ENCODE measurements at regions not wholly inside any gene's neighbourhood (a gene's known extent, or its start where the extent isn't known, plus 50 kb on each side); places are given as distances from the start of the nearest gene placed in this dataset.

DNA sequence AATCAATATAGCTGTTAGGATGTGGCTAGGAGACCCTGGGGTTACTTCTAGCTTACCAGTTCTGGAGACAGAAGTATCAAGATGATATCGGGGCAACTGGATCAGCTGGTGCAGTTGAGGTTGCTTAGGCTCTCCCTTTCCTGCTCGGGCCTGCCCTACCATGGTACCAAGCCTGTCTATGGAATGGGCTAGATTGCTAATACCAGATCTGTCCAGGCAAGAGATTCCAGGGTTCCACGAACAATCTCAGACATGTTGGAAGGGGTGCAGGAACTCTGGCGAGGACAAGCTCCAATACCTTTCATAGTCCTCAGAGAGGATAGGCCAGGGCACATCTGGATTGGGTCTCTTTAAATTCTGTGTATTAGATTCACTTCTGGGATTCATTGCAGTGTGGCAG, 53.8 kb downstream of the ADM start:
- no peak for DNase-seq
- in situ Hi-C loops (cut with HindIII; ENCODE audit: low pct_ligation_motif_present, low pct_unique_long_range_greater_than_20kb, low sequenced_read_pairs), result no loop called here

DNA sequence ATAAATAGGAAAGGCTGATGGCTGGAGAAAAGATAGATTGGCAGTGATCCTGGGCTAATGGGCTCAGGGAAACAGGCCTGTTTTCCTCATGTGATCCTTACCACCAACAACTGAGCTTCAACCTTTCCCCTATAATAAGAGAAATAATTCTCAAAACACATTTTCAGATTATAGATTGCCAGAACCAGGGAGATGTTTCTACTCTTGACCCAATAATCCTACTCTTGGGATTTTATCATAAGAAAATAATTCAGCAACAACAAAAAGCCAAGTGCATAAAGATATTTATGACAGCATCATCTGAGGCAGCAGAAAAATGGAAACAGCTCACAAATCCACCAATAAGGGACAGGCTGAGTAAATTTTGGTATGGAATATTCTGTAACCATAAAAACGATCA, 54.3 kb downstream of the ADM start:
- in situ Hi-C loops (cut with HindIII; ENCODE audit: low pct_ligation_motif_present, low pct_unique_long_range_greater_than_20kb, low sequenced_read_pairs), result no loop called here
- no peak for DNase-seq

DNA sequence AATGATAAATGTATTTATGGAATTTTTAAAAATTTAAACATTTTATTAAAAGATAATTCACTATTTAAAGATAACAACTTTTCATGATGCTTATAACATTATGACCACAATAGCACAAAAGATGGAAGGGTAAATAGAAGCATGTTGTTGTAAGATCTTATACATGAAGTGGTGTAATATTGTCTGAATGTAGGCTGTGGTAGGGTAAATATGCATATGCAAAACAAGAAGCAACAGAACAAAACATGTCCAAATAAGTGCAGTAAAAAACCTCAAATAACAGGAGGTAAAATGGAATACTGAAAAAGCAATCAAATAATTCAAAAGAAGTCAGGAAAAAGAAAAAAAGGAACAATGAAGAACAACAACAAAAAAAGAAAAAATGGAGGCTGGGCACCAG, 56.0 kb downstream of the ADM start:
- in situ Hi-C loops (cut with HindIII; ENCODE audit: low pct_ligation_motif_present, low pct_unique_long_range_greater_than_20kb, low sequenced_read_pairs), result no loop called here
- no peak for DNase-seq

DNA sequence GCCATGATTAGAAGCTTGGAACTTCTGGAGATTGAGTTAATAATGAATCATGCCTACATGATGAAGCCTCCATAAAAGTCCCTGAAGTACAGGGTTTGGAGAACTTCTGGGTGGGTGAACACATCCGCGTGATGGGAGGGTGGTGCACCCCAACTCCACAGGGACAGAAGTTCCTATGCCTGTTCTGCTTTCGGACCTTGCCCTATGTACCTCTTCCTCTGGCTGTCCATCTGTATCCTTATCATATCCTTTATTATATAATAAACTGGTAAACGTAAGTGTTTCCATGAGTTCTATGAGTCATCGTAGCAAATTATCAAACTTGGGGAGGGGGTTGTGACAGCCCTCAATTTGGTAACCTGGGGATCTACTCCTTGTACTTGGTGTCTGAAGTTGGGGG, 60.2 kb downstream of the ADM start:
- in situ Hi-C loops (cut with HindIII; ENCODE audit: low pct_ligation_motif_present, low pct_unique_long_range_greater_than_20kb, low sequenced_read_pairs), result no loop called here

DNA sequence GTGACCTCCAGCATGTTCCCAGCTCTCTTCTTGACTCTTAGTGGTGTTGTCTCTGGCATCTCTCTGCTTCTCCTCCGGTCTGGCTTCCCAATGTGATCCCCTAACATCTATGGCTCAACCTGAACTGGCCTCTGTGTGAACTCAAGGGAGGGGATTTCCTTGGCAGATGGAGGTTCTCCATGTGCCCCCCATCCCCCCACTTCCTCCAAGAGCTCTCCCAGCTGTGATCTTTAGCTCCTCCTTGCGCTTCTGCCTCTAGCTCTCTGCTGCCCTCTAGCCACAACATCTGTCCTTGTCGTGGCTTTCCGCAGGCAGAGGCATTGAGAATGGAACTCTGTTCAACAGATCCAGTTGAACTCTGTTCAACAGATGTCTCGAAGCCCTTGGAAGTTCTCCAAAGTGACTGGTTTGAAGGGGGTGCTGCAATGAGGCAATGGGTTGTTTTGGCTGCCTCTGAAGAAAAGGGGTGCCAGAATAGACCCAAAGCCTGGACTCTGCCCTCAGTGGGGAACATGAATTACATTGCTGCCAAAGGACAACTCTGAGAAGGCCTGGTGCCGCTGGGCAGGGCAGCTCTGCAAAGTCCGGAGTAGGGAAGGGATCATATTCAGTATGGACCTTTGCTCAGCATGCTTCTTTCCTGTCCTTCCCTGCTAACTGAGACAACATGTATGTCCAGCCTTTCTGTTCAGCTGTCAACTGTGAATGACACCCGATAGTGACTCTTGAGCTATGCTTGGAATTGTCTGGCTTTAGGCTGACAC, 61.9 kb downstream of the ADM start:
- DNase-seq, result peak; percentile 74
- in situ Hi-C loops (cut with HindIII; ENCODE audit: low pct_ligation_motif_present, low pct_unique_long_range_greater_than_20kb, low sequenced_read_pairs), result no loop called here

More for the DNA sequence above, 60.2 kb downstream of the ADM start:
- DNase-seq, result no peak

DNA sequence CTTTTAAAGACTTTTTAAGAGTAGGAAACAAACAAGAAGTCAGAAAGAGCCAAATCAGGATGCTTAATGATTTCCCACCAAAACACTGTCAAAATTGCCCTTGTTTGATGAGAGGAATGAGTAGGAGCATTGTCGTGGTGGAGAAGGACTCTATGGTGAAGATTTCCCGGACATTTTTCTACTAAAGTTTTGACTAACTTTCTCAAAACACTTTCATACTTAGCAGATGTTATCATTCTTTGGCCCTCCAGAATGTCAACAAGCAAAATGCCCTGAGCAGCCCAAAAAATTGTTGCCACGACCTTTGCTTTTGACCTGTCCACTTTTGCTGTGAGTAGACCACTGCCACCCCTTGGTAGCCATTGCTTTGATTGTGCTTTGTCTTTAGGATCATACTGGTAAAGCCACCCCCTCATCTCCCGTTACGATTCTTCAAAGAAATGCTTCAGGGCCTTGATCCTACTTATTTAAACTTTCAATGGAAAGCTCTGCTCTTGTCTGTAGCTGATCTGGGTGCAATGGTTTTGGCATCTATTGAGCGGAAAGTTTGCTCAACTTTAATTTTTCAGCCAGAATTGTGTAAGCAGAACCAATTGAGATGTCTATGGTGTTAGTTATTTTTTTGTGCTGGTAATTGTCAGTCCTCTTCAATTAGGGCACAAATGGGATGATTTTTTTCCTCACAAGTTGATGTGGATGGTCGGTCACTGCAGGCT, 67.2 kb downstream of the ADM start:
- no peak for DNase-seq
- in situ Hi-C loops (cut with HindIII; ENCODE audit: low pct_ligation_motif_present, low pct_unique_long_range_greater_than_20kb, low sequenced_read_pairs), result no loop called here

DNA sequence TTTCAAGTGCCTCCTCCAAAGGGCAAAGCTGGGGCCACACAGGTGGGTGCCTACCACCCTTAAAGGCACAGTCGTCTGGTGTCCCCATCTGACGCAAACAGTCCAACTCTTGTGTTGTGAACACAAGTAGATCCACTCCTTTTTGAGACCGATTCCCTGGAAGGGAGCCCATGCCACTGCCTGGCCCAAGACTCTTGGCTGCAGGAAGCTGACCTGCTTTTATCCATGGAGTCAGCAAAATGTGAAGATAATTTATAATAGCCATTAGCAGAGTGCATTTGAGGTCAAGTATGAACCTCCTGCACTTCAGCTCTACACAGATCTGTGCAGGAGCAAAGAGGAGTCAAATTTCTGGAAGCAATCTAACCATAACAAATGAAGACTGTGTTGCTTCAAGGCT, 68.5 kb downstream of the ADM start:
- no peak for DNase-seq
- in situ Hi-C loops (cut with HindIII; ENCODE audit: low pct_ligation_motif_present, low pct_unique_long_range_greater_than_20kb, low sequenced_read_pairs), result no loop called here

DNA sequence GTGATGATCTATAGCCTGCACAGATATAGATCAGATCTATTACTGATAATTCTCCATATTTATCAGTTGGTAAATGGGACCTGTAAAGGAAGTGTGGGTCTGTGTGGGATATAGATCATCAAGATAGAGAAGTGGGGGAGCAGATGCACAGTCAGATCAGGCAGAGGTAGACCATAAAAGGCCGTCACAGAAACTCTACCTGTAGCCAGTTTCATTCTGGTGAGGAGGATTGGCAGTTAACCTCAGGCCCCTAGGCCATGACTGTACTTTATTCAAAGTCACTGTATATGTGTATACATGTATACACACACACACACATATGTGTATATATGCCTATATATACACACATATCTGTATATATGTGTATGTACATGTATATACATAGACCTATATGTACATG, 69.1 kb downstream of the ADM start:
- in situ Hi-C loops (cut with HindIII; ENCODE audit: low pct_ligation_motif_present, low pct_unique_long_range_greater_than_20kb, low sequenced_read_pairs), result no loop called here
- no peak for DNase-seq

DNA sequence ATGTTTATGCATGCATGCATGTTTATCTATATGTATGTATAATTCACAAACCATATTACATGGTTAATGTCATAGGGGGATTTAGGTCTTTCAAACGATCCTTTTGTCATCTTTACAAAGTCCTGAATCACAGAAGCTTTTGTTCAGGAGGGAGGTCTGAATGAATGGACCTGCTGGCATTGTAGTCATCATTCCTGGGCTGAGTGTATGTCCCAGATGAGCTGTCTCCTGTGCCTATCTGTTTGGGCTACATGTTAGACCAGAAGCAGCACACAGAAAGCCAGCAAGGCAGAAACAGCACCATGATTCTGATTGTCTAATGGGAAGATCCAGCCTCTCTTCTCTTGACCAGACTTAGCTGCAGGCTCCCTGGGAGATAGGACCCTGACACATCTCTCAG, 69.5 kb downstream of the ADM start:
- DNase-seq, result no peak
- in situ Hi-C loops (cut with HindIII; ENCODE audit: low pct_ligation_motif_present, low pct_unique_long_range_greater_than_20kb, low sequenced_read_pairs), result no loop called here

DNA sequence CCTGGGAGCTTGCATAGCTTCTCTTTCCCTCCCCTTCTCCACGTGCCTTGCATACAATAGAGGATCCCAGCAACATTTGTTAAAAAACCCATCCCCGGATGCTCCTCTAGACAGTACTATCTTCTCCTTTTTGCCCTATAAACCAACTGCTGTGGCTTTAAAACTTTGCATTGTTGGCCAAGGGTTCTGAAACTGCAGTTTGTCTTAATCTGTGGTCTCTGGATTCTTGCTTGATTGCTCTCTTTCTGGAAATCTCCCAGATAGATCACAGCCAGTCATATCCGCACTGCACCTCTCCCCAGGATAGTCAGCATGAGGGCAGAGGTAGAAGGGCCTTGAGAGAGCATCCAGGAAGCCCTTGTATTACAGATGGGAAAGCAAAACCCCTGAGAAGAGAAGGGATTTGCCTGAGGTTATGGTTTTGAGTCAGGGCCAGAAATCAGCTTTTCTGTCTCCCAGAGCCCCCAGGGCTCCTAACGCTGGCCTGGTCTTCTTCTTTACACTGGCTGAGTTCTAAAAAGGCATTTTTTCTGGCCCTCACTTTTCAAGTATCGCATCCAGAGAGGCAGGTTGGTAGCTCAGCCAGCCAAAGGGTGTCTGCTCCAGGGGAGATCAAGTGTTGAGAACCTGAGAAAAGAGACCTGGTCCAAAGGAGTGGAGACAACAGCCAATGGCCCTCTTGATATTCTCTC, 70.6 kb downstream of the ADM start:
- in situ Hi-C loops (cut with HindIII; ENCODE audit: low pct_ligation_motif_present, low pct_unique_long_range_greater_than_20kb, low sequenced_read_pairs), result no loop called here
- no peak for DNase-seq

DNA sequence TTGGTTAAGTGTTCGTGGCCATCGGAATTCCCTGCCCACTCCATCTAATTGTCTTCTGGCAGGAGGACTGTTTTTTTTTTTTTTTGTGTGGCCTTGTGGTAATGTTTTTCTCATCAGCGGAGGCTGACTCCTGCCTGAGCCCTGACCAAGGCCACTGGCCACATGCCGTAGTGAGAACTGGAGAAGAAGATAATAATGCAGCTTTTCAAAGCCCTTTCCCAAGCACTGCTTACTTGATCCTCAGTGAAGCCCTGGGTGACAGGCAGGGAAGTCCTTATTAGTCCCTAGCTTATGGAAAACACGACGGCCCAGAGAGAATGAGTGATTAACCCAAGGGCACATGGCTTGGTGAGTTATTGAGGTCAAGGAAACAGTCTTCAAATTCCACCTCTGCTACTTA, 71.2 kb downstream of the ADM start:
- no peak for DNase-seq
- in situ Hi-C loops (cut with HindIII; ENCODE audit: low pct_ligation_motif_present, low pct_unique_long_range_greater_than_20kb, low sequenced_read_pairs), result no loop called here

DNA sequence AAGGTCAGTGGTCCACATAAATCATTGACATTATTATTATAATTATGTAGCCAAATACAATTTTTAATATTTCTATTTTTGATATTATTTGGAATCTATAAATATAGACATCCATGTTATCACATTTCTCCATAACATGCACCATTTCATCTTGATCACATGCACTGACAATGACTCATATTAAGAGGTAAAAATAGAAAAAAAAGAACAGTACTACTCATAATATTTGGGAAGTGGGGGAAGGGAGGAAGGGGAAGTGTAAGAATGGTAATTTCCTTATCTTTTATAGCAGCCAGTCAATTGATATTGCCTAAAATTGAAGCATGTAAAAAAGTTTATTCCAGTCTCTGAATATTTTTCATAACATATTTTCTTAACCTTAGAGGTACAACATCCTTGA, 72.3 kb downstream of the ADM start:
- in situ Hi-C loops (cut with HindIII; ENCODE audit: low pct_ligation_motif_present, low pct_unique_long_range_greater_than_20kb, low sequenced_read_pairs), result no loop called here
- no peak for DNase-seq

DNA sequence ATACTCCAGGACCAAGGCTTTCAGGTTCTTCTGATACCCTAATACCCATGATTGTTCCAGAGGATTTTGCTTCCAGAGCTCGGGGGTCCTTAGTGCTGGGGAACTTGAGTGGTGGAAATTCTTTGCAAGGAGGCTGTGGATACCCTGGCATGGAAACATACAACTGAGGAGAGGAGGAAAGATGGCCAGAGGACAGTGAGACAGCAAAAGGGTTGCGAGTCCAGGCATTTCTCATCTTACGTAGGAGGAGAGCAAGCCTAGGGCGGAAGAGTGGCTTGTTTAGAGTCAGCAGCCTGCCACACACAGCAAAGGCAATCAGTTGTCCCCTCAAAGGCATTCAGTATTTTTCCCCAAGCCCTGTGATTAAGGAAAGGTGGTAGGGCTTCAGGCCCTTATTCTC, 73.5 kb downstream of the ADM start:
- no peak for DNase-seq
- in situ Hi-C loops (cut with HindIII; ENCODE audit: low pct_ligation_motif_present, low pct_unique_long_range_greater_than_20kb, low sequenced_read_pairs), result no loop called here

DNA sequence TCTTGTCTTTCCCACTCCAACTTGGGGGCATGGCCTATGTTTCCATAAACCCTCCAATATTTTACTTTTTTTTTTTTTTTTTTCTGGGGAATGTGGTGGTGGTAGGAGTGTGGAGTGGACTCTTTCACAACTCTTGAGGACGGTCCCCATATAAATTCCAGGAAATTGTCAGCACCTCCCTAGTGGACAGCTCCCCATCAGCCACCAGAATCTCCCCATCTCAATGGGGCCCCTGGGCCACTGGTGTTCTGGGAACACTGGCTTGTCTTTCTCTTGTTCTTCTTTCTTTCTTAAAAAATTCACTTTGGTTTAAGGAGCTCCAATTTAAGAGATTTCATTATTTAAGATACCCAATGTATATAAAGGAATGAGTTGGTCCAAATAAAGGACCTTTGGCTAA, 74.1 kb downstream of the ADM start:
- peak; percentile 27 for DNase-seq
- in situ Hi-C loops (cut with HindIII; ENCODE audit: low pct_ligation_motif_present, low pct_unique_long_range_greater_than_20kb, low sequenced_read_pairs), result no loop called here

DNA sequence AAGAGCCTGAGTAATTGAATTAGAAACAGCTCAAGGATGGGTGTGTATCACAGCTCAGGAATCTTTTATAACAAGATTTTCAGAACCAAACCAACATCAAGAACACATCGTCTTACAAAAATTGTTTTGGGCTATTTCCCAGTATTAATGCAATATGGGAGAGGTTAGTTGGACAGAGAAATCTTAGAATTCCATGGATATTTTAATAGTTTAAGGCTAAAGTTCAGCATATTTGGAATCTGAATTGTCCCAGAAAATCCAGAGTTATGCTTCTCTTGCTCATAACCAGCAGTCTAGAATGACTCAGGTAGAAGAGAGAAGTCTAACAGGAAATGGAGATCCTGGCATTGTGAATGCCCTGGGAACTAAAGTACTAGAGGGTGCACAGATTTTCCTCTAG, 74.6 kb downstream of the ADM start:
- DNase-seq, result no peak
- in situ Hi-C loops (cut with HindIII; ENCODE audit: low pct_ligation_motif_present, low pct_unique_long_range_greater_than_20kb, low sequenced_read_pairs), result no loop called here

DNA sequence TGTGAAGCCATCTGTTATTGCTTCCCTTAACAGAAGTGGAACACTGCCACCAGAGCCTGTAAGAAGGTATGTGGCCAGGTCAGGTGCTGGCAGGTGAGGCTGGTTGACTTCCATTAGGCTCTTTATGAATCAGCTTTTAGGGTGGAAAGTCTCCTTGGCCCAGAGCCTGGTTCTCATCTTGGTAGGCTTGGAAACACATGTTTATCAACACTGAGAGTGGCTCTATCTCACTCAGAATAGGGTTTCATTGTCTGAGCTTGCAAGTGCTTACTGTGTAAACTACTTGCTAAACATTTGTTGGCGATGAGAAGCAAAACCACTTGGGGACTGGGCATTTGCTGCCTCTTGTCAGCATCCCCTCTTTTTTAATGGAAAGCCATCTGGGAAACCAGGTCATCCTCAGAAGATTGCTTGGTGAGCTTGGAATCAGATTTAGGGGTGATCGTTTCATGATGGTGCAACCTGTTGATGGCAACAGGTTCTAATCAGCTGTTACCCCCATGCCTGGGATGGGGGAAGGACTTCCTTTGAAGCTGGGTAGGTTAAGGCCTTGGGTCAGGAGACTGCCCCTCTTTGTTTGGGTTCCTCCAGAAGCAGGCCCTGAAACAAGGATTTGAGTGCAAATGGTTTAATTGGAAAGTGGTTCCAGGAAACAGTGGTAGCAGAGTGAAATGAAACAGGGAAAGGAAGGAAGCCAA, 75.0 kb upstream of the AMPD3 start:
- in situ Hi-C loops (cut with HindIII; ENCODE audit: low pct_ligation_motif_present, low pct_unique_long_range_greater_than_20kb, low sequenced_read_pairs), result no loop called here
- no peak for DNase-seq

DNA sequence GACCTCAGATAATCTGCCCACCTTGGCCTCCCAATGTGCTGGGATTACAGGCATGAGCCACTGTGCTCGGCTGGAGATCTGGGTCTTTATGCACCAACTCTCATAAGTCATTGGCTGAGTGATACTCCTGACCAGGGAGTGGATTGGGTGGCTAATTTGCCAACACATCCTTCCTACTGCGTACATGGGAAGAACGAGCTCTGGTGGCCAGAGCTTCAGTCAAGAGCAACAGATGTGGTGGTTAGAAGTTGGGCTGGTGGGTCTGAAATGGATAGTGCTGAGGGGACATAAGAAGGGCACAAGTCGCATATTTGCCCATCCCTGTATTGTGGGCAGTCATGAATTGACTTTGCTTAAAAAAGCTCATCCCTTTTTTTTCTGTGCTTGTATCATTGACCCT, 74.1 kb upstream of the AMPD3 start:
- no peak for DNase-seq
- in situ Hi-C loops (cut with HindIII; ENCODE audit: low pct_ligation_motif_present, low pct_unique_long_range_greater_than_20kb, low sequenced_read_pairs), result no loop called here

DNA sequence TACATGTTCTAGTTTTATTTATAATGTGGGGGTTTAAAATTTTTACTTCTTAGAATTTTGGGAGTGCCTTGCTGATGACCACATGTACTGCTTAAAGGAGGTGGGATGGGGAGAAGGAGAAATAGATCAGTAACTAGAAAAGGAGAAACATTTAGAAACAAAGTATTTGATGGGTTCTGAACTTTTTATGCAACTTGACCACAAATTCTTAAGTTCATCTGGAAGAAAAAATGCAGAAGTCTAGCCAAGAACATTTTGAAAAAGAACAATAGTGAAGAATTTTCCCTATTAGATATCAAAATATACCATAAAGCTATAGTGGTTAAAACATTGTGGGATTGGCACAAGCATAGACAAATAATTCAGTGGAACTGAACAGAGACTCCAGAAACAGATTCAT, 73.3 kb upstream of the AMPD3 start:
- in situ Hi-C loops (cut with HindIII; ENCODE audit: low pct_ligation_motif_present, low pct_unique_long_range_greater_than_20kb, low sequenced_read_pairs), result no loop called here
- no peak for DNase-seq

DNA sequence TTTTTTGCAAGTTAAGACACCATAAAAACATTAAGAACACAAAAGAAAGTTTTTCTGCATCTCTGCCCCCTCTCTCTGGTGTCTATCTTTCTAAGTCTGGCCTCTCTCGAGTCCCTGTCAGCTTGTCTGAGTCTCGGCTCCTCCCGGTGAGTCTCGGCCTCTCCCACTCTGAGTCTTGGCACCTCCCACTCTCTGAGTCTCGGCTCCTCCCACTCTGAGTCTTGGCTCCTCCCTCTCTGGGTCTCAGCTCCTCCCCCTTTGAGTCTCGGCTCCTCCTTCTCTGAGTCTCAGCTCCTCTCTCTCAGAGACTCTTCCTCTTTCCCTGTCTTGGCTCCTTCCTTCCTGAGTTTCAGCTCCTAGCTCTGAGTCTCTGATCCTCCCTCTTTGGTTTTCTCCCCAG, 72.5 kb upstream of the AMPD3 start:
- in situ Hi-C loops (cut with HindIII; ENCODE audit: low pct_ligation_motif_present, low pct_unique_long_range_greater_than_20kb, low sequenced_read_pairs), result no loop called here
- DNase-seq, result peak; percentile 4
